SK-N-SH treated with all-trans-retinoic acid at 6 μM for 48 hours (cell line): ENCODE measurements at regions not wholly inside any gene's neighbourhood (a gene's known extent, or its start where the extent isn't known, plus 50 kb on each side); places are given as distances from the start of the nearest gene placed in this dataset.

Source experiments
- PATZ1 ChIP-seq: fragments of 250-450 bp; sonication (Bioruptor Pico); IDR thresholded peaks from 2 replicates; pipeline ENCODE4 v1.8.0; 2020; ENCODE audit warnings: mild to moderate bottlenecking, moderate library complexity, borderline replicate concordance
- POU6F1 ChIP-seq: fragments of 250-450 bp; sonication (Bioruptor Pico); IDR thresholded peaks from 2 replicates; pipeline ENCODE4 v1.8.0; 2021; ENCODE audit warnings: low read depth, mild to moderate bottlenecking, moderate library complexity, borderline replicate concordance
- RARB ChIP-seq: fragments of 250-450 bp; sonication (Bioruptor Pico); IDR thresholded peaks from 2 replicates; pipeline ENCODE4 v1.8.0; 2021; ENCODE audit warnings: mild to moderate bottlenecking, moderate library complexity
- TCF4 ChIP-seq: fragments of 250-450 bp; sonication (Bioruptor Pico); IDR thresholded peaks from 2 replicates; pipeline ENCODE4 v1.8.0; 2021; ENCODE audit warnings: mild to moderate bottlenecking, moderate library complexity, borderline replicate concordance
- ZNF8 ChIP-seq: fragments of 450-650 bp; formaldehyde crosslinking; IDR thresholded peaks from 2 replicates; pipeline ENCODE4 v1.5.0; 2020; ENCODE audit warnings: mild to moderate bottlenecking, moderate library complexity

GRCh38 chr3:124250053-124250452 is 258.1 kb upstream of the ROPN1 start:
- TF ChIP-seq POU6F1 (no peak), PATZ1 (CRISPR knock-in tag) (no peak), TCF4 (CRISPR knock-in tag) (no peak), ZNF8 (CRISPR knock-in tag) (no peak), RARB (CRISPR knock-in tag) (no peak)
